Adipocyte (in vitro differentiated cells): ENCODE measurements at regions not wholly inside any gene's neighbourhood (a gene's known extent, or its start where the extent isn't known, plus 50 kb on each side); places are given as distances from the start of the nearest gene placed in this dataset.
A peak's percentile ranks its signal among the peaks of the same experiment; 100 is the strongest.
"Not testable (repeated sequence)": the region's sequence is repeated elsewhere in the genome, so short reads cannot be mapped to it uniquely, and the experiment has no call there.

Source experiments
- DNase-seq: peaks from one replicate; pipeline ENCODE4 v3.0.0-alpha.2; 2015; ENCODE audit warnings: low read depth
- H3K27me3 ChIP-seq: replicated peaks from 2 replicates; pipeline ENCODE4 v1.7.0; 2013; ENCODE audit warnings: mild to moderate bottlenecking, low read length, moderate library complexity; ENCODE audit not compliant: control insufficient read depth, insufficient read depth
- H3K36me3 ChIP-seq: 2 replicates; pipeline ENCODE4 v1.7.0; 2013; ENCODE audit warnings: low read length, mild to moderate bottlenecking, moderate library complexity; ENCODE audit not compliant: control insufficient read depth, insufficient read depth, severe bottlenecking
- H3K4me1 ChIP-seq: 2 replicates; pipeline ENCODE4 v1.7.0; 2013; ENCODE audit warnings: mild to moderate bottlenecking, low read length, moderate library complexity; ENCODE audit not compliant: control insufficient read depth, insufficient read depth
- H3K4me3 ChIP-seq: 2 replicates; pipeline ENCODE4 v1.7.0; 2013; ENCODE audit warnings: mild to moderate bottlenecking, low read length, moderate library complexity
- H3K9ac ChIP-seq: 2 replicates; pipeline ENCODE4 v1.7.0; 2013; ENCODE audit warnings: mild to moderate bottlenecking, low read length, moderate library complexity
- H3K9me3 ChIP-seq: 2 replicates; pipeline ENCODE4 v1.7.0; 2013; ENCODE audit warnings: mild to moderate bottlenecking, low read length, moderate library complexity; ENCODE audit not compliant: control insufficient read depth

- H3K9me3 ChIP-seq: no peaks in the 10 kb centered on the region
- H3K9ac ChIP-seq: no peak overlapping the region
- H3K4me1 ChIP-seq: peaks cover 47% of the 10 kb centered on the region
- H3K27me3 ChIP-seq: no peaks in the 10 kb centered on the region
- no peak overlapping the region for H3K4me3 ChIP-seq
- no peak for DNase-seq
- no peaks in the 10 kb centered on the region for H3K36me3 ChIP-seq
Observed at GRCh38 chr10:111299037-111299436, 222.2 kb downstream of the ADRA2A start.

- Histone ChIP-seq H3K36me3 (no peaks in the 10 kb centered on the region), H3K27me3 (no peaks in the 10 kb centered on the region), H3K4me3 (no peak overlapping the region), H3K4me1 (peaks cover 32% of the 10 kb centered on the region), H3K9ac (peak overlapping the region; percentile 80), H3K9me3 (no peaks in the 10 kb centered on the region)
- no peak for DNase-seq
Observed at GRCh38 chr10:111303887-111304286, 227.1 kb downstream of the ADRA2A start.

- Histone ChIP-seq H3K9me3 (no peaks in the 10 kb centered on the region), H3K9ac (peak overlapping the region; percentile 50), H3K36me3 (no peaks in the 10 kb centered on the region), H3K4me3 (peak overlapping the region; percentile 75), H3K4me1 (peaks cover 12% of the 10 kb centered on the region), H3K27me3 (no peaks in the 10 kb centered on the region)
- no peak for DNase-seq
Observed at GRCh38 chr10:111316722-111317212, 239.9 kb downstream of the ADRA2A start.

GRCh38 chr10:111319866-111320265 is 243.0 kb downstream of the ADRA2A start:
- no peaks in the 10 kb centered on the region for H3K27me3 ChIP-seq
- no peaks in the 10 kb centered on the region for H3K36me3 ChIP-seq
- H3K4me3 ChIP-seq: no peak overlapping the region
- H3K9me3 ChIP-seq: no peaks in the 10 kb centered on the region
- H3K4me1 ChIP-seq: peaks cover 12% of the 10 kb centered on the region
- DNase-seq: no peak
- no peak overlapping the region for H3K9ac ChIP-seq

- Histone ChIP-seq H3K27me3 (no peaks in the 10 kb centered on the region), H3K9me3 (no peaks in the 10 kb centered on the region), H3K36me3 (no peaks in the 10 kb centered on the region), H3K4me1 (peaks cover 7% of the 10 kb centered on the region), H3K9ac (no peak overlapping the region), H3K4me3 (no peak overlapping the region)
- no peak for DNase-seq
Observed at GRCh38 chr10:111323389-111323966, 246.6 kb downstream of the ADRA2A start.

GRCh38 chr10:111332174-111332573 is 255.3 kb downstream of the ADRA2A start:
- not testable (repeated sequence) for H3K9ac ChIP-seq, H3K4me3 ChIP-seq, H3K9me3 ChIP-seq, H3K36me3 ChIP-seq, H3K27me3 ChIP-seq, DNase-seq, H3K4me1 ChIP-seq

- no peak overlapping the region for H3K9ac ChIP-seq
- no peaks in the 10 kb centered on the region for H3K36me3 ChIP-seq
- H3K9me3 ChIP-seq: peaks cover 15% of the 10 kb centered on the region
- DNase-seq: no peak
- H3K4me3 ChIP-seq: no peak overlapping the region
- peaks cover 11% of the 10 kb centered on the region for H3K27me3 ChIP-seq
- H3K4me1 ChIP-seq: no peaks in the 10 kb centered on the region
Observed at GRCh38 chr10:111335826-111336225, 259.0 kb downstream of the ADRA2A start.

GRCh38 chr10:111338035-111338434 is 261.2 kb downstream of the ADRA2A start:
- Histone ChIP-seq H3K9me3 (peaks cover 23% of the 10 kb centered on the region), H3K4me1 (no peaks in the 10 kb centered on the region), H3K27me3 (peaks cover 11% of the 10 kb centered on the region), H3K36me3 (no peaks in the 10 kb centered on the region), H3K4me3 (no peak overlapping the region), H3K9ac (no peak overlapping the region)
- DNase-seq: no peak

GRCh38 chr10:111338805-111339204 is 262.0 kb downstream of the ADRA2A start:
- no peak overlapping the region for H3K9ac ChIP-seq
- H3K9me3 ChIP-seq: peaks cover 16% of the 10 kb centered on the region
- peaks cover 11% of the 10 kb centered on the region for H3K27me3 ChIP-seq
- no peak for DNase-seq
- H3K36me3 ChIP-seq: no peaks in the 10 kb centered on the region
- H3K4me3 ChIP-seq: no peak overlapping the region
- no peaks in the 10 kb centered on the region for H3K4me1 ChIP-seq

GRCh38 chr10:111344804-111345203 is 268.0 kb downstream of the ADRA2A start:
- H3K9ac ChIP-seq: no peak overlapping the region
- no peak overlapping the region for H3K4me3 ChIP-seq
- H3K36me3 ChIP-seq: no peaks in the 10 kb centered on the region
- DNase-seq: no peak
- peaks cover 15% of the 10 kb centered on the region for H3K9me3 ChIP-seq
- no peaks in the 10 kb centered on the region for H3K4me1 ChIP-seq
- peaks cover 12% of the 10 kb centered on the region for H3K27me3 ChIP-seq

- H3K9me3 ChIP-seq: no peaks in the 10 kb centered on the region
- no peak for DNase-seq
- H3K4me1 ChIP-seq: no peaks in the 10 kb centered on the region
- no peak overlapping the region for H3K4me3 ChIP-seq
- peaks cover 12% of the 10 kb centered on the region for H3K27me3 ChIP-seq
- no peaks in the 10 kb centered on the region for H3K36me3 ChIP-seq
- no peak overlapping the region for H3K9ac ChIP-seq
Observed at GRCh38 chr10:111347386-111348013, 270.7 kb downstream of the ADRA2A start.

- no peaks in the 10 kb centered on the region for H3K36me3 ChIP-seq
Observed at GRCh38 chr10:111348076-111348475, 271.2 kb downstream of the ADRA2A start.

More at GRCh38 chr10:111348076-111348475, 271.2 kb downstream of the ADRA2A start:
- H3K9me3 ChIP-seq: no peaks in the 10 kb centered on the region
- DNase-seq: no peak
- no peak overlapping the region for H3K9ac ChIP-seq
- H3K4me1 ChIP-seq: no peaks in the 10 kb centered on the region
- peaks cover 12% of the 10 kb centered on the region for H3K27me3 ChIP-seq
- H3K4me3 ChIP-seq: no peak overlapping the region
